EH (cell line): ENCODE measurements at regions not wholly inside any gene's neighbourhood (a gene's known extent, or its start where the extent isn't known, plus 50 kb on each side); places are given as distances from the start of the nearest gene placed in this dataset.

Experiments used
- DNase-seq: peaks from one replicate; pipeline ENCODE4 v3.0.0-alpha.2; 2015; ENCODE audit warnings: low read depth

DNA sequence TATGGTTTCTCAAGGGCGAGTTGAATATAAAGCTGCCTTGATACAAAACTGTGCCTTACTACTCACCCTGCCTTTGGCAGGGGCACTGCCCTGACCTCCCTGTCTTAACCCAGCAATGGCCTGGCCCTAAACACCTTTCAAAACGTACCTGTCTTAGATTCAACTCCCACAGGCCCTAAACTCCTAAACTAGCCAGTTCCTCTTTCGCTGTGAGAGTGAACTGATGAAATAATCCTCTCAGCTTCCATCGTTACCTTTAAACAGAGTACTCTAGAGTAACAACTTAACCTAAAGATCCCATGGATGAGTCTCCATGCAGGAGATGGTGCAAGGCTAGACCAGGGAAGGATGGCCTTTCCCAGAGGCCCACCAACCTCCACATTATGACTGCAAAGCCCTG, 133.0 kb upstream of the THBS1 start:
- no peak for DNase-seq

DNA sequence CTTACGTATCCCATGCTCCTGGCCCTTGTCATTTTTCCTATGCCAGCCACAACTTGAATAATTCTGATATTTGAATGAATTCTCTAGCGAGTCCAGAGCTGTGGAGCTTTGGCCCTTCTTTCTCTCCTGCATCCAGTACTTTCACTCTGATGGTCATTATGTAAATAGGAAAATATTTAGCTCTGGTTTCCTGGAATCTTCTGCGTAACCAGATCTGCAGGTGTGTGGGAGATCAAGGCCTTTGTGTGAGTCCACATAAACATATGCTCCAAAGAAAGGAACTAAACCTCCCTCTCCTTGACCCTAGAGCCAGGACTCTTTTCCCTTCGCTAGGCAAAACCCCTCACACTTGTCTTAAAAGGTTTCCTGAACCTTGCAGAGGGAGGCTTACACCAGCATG, 132.5 kb upstream of the THBS1 start:
- no peak for DNase-seq

DNA sequence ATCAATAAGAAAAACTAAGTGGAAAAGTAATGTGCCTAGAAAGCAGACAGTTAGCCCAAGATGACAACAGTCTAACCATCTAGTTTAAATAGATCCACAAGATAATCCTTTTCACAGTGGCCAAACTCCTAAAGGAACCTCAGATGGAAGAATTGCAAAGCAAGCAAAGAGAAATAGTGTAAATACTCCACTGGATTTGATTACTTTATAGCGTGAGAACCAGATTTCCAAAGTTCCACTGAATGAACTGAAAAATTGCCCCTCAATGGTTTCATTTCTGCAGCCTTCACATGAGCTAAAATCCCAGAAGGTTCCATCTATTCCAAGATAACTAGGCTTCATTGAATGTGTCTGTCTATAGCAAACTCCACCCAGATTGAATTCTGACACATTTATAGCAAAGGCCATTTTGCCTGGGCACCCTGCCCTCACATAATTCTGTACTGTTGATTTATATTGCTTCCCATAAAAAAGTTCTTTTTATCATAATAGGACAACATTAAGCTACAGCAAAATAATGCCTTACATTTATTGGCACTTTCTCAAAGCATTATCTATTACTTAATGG, 129.7 kb upstream of the THBS1 start:
- peak; percentile 14 for DNase-seq

DNA sequence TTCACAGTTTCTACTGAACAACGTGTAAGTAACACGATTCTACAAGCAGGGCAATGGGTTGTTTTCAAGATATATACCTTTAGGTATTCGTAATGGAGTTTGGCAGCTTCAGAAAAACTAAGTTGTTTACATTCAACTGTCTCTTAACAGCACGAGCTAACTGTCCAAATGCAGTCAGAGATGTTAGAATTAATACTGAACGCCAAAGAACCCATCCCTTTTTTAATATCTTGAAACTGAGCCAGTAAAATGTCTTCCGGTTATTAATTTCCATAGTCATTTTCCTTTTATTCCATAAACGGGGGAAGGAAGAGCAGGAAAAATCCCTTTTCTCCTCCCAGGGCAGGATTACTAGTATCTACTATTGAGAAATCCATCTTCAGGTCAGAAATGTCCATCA, 129.0 kb upstream of the THBS1 start:
- DNase-seq, result no peak

DNA sequence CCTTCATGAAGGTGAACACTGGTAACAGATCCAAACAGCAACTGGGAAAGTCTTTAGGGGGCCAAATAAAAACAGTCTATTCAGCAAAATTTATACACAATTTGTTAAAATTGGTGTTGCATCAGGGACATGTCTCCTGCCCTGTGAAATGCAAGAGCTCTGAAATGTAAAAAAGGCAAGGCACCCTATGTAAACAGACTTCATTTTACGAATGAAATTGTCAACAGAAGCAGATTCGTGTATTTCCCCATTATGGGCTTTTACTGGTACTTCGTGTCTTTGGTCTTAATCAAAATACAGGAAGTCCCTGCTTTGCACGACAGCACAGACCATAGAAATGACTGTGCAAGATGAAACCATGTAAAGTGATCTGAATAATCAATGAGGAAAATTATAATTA, 127.3 kb upstream of the THBS1 start:
- DNase-seq, result no peak

DNA sequence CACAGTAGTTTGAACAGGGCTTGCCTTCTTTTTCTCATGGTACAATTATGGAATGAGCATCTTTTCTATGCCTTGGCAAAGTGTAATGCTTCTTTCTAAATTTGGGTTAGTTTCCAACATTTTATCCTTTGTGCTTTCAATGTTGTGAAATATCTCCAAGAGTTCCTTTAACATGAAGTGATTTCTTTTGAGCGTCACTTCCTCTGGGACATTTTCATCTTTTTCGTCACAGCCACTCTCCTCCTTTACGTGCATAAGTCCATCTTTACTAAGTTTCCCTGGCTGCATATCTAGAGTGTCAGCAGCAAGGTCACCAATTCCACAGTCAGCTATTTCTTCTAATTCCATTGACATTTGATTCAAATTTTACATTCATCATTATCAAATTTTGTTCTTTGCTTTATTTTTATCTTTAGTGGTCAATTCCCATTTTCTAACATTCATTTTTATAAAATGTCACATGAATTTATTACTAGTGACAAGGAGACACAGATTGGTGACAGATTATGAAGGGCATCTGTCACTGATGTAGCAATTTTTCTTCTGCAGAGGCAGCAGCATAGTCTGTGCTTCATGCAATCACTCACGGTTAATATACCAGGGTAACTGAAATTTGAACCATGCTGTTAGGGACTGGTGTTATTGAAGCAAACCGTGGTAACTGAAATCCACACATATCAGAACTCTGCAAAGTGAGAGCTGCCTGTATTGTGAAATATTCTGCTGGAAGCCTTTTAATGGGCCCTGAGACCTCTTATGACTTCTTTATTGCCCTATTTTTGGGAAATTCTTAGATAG, 126.5 kb upstream of the THBS1 start:
- DNase-seq, result peak; percentile 56

DNA sequence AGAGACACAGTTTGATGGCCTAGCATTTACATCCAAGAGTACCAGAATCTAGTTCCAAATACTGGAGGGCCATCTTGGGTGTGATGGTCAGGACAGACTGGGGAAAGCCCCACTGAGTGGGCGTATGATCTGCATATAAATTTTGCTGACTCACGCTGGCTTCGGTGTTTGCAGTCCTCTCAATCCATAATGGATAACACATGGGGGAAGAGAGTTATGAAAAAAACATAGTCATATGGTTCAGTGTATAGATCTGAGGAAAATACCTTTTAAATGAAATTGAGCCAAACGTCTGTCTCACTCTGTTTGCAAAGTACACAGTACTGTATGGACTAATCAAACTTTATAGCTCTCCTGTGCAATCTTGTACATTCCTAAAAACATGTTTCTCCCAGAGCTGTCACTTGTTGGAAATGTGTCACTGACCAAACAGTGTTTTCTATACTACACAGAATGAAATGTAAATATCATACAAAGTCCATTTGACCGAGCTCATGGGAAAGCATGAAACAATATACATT, 125.3 kb upstream of the THBS1 start:
- DNase-seq, result peak; percentile 81

DNA sequence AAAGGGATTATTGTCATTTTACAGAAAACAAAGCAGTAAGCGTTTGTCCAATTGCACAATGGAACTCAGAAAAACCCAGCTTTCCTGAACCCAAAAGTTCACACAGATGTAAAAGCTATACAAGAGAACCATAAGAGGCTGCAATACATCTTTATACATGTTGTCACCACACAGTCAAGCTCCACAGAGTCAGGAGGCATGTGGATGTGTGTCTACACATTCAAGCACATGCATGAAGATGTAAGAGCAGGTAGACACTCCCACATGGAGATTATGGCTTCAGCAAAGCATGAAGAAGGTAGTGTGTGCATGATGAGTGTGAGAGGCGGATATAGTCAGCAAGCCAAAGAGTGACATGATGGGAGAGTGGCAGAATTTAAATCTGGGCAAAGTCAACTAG, 124.7 kb upstream of the THBS1 start:
- no peak for DNase-seq

DNA sequence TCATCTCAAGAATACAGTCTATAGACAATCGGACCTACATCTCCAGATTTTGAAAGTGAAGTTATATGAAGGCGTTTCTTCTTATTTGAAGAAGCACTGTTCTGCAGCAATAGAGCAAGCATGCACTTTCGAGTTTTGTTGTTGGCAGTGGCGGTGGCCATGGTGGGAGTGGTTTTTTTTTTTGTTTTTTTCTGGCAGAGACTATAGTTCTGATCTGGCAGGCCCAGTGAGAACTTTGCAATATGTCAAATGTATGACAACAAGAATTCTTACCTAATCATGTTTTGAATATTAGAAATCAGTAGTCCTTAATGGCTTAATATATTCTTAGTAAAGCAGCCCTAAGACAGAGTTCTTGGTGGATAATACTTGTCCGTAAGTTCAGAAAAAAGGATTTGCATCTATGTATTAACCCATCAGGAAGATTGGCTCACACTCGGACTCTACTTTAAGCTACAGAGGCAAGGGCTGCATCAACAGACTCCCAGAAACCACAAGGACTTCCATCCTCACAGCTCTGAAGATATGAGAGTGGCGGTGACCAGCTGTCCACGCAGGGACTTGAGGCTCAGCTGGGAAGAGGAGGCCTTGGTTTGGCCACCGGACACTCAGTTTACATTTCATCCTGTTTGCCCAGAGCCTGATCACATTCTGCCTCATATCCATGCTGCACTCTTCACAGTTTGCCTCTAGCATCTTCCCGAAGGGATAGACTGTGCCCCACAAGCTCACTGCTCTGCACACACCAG, 124.1 kb upstream of the THBS1 start:
- DNase-seq, result no peak

DNA sequence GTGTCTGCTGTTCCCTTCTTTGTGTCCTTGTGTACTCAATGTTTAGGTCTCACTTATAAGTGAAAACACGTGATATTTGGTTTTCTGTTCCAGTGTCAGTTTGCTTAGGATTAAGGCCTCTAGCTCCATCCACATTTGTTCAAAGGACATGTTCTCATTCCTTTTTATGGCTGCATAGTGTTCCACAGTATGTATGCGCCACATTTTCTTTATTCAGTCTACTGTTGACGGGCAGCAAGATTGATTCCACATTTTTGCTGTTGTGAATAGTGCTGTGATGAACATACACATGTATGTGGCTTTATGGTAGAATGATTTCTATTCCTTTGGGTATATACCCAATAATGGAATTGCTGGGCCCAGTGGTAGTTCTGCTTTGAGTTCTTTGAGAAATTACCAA, 122.7 kb upstream of the THBS1 start:
- DNase-seq, result no peak

DNA sequence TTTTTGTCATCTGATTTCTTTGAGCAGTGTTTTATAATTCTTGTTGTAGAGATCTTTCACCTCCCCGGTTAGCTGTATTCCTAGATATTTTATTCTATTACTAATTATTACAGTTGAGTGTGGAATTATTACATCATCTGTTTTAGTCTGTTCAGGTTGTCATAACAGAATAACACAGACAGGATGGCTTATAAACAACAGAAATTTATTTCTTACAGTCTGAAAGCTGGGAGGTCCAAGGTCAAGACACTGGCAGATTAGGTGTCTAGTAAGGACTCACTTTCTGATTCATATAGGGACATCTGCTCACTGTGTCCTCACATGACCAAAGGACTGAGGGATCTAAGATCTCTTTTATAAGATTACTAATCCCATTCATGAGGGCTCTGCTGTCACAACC, 121.3 kb upstream of the THBS1 start:
- DNase-seq, result peak; percentile 25

DNA sequence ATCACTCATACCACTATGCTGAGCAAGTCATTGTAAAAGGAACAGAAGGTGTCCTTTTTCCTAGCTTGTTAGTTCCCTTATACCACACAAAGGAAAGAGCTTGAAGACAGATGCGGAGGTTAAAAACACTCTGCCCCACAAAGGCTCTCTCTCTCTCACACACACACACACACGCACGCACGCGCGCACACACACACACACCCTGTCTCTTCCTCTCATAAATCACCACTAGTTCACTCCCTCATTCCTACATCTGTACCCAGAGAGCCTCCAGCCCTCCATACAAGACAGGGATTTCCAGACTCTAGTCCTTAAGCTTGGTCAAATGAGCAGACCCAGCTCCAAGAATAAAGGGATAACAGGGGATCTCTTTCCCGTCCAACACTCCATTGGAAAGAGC, 120.1 kb upstream of the THBS1 start:
- no peak for DNase-seq

DNA sequence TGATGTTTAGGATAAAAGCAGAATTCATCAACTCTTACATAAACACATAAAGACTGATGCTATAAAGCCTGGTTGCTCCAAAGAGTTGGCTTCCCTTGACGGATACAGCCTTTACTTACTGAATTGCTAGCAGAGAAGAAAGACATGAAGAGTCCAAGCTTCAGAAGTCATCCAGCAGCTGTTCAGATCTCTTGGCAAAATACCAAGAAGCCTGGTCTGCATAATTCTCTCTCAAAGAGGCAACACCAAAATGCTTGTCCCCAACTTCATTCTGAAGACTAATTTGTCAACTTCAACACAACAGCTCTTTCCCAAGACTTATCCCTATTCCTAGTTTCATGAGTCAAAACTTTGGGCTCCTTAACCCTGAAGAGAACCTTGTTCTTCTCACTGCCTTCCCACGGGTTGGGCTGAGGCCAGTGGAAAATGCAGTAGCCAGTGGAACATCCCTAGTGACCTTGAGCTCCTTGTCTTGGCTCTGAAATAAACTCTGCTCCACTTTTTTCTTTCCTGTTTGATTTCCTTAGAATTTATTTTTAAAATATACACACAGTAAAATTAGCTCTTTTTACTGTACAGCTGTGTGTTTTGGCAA, 119.2 kb upstream of the THBS1 start:
- DNase-seq, result peak; percentile 57

DNA sequence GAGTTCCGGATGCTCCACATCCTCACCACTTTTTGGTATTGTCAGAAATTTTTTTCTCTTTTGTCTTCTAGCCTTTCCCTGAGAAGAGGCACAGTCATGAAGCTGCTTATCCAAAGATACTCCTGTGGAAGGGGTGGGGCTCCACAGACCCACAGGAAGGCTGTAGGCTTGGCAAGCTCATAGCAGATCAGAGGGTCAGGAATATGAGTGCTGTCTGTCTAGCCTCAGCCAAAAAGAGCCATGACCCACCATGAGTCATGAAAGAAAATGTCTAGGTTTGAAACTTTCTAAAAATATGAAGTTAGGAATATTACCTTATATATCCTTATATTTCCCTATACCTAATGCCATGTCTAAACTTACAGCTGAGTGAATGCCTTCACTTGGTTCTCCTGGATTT, 118.2 kb upstream of the THBS1 start:
- peak; percentile 83 for DNase-seq

DNA sequence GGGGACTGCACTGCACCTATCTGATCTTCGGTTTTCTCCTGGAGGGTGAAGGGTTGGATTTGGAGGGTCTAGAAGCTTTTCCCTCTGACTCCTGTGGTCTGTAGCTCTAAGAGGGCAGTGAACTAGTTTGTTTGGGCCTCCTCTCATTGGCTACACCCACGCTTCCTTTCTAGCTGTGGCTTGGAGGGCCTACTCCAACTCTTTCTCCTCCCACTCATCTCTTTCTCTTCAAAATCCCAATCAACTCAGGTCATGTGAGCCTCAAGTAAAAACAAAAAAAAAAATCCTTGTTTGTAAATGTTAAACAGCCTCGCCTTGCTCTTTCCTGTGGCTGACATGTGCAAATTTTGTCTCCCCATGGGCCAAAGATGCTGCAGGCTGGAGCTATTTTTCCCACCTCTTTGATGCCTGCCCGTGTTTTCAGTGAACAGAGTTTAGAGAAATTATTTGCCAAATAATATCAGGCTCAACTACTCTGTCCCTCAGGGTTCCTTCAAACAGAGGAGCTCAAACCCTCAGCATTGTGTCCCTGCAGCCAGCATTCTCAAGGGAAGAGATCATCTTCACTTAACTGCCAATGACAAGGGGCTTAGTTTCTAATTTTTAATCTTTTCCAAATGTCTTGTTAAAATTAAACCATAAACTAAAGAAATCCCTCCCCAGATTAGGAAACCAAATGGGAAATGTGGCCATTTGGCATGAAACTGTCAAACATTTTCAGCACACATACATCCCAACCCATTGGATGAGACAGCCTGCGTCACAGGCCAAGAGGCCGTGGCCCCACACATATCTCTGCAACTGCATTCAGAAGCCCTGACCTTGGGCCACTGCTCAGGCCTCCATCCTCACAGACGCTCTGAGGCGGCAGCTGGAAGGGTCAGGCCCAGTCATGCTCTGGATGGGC, 114.8 kb upstream of the THBS1 start:
- DNase-seq, result peak; percentile 86

DNA sequence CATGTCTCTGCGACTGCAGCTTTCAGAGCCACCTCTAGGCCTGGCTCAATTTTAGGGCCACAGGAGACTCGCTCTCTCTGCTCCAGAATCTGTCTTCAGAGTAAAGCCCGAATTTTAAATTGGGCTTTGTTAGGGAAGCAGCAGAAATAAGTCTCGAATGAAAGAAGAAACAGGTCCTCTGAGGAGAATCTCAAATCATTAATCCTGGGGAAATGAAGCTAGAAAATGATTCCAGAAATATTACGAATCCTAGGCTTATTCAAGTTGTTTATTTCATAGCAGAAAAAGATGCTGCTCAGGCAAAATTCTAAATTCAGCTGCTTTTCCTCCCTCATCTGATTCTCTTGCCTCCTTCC, 114.2 kb upstream of the THBS1 start:
- DNase-seq, result no peak

DNA sequence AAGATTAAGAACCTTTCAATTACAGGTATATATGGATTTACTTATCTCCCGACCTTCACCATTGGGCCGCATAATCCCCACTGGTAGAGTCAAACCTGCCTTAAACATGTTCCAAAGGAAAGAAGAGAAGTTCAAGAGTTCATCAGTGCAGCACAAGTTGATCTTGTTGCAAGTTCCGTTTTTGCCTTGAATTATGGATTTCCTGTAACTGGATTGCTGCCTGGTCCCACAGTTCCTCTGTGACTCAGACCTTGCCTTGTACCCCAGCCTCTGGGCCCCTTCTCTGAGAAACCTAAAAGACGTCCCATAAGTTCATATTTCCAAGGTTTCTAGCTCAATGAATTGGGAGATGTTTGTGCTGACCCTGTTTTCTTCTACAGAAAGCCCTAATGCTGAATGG, 112.5 kb upstream of the THBS1 start:
- DNase-seq, result no peak

DNA sequence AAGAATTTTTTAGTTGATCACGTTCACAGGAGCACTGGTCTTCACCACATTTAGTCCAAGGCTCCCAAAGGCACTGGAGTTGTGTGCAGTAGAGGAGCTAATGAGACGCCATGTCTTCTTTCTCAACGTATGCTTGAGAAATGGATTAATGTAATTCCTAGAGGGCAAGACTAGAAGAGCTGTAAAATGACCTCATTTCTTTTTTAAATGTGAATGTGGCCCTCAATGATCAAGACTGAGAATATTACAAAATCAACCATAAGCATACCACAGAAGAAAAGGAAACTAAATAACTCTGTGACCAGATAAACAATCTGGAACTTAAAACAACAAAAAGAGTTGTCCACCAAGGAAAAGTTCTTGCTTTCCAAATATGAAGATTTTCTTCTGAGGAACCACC, 112.1 kb upstream of the THBS1 start:
- peak; percentile 58 for DNase-seq

DNA sequence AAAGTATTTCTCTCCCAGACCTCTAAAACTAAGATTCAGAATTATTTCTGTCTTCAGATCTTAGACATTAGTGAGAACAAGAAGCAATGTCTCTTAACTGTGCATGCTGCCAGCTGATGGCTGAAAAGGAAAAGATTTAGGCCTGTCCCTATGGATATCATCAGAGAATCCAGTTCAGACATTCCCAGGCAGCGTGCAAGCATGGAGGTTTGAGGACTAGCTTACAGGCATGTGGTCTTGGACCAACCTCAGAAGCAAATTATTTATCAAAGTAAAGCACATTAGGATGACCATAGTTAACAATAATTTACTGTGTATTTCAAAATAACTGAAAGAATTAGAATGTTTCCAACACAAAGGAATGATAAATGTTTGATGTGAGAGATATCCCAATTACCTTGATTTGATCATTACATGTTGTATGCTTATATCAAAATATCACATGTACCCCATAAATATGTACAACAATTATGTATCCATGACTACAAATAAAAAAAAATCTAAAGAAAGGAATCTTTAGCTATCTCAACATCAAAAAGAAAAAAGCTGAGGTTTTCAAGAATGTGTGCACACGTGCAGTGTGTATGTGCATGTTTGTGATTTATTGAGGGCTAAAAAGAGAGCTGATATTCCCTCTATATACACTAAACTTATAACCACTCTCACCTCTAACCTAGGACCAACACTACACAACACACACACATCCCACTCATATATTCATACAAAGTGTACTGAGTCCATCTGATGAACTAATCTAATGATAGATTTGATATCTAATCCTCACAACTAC, 108.9 kb upstream of the THBS1 start:
- DNase-seq, result peak; percentile 64

DNA sequence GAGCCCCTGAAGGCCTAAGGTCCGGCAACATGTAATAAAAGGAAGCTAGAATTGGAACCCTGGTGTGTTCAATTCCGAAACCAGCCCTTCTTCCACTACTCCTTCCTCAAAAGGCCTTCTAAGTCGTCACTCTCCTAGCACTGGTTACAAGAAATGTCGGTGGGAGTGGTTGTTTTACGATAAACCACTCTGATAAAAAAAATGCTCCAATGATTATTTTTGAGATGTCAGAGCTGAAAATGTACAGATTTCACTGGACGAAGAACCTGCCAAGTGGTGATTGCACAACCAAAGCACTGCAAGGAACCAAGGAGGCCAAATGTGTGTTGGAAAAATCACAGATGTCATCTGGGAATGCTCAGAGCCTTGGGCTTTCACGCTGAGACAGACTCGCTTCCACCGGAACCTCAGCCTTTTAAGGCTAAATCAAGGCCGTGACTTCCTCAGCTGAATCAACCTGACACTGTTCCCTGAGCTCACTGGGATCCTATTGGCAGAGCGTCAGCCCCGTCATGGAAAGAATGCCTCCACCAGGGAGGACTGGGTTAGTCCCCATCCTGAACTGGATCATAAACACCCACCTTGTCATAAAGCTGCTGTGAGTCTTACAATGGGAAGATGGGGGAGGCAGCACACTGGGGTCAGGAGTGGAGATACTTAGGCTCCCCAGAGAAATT, 108.1 kb upstream of the THBS1 start:
- DNase-seq, result peak; percentile 99
